HT-29 (cell line): ENCODE measurements at regions not wholly inside any gene's neighbourhood (a gene's known extent, or its start where the extent isn't known, plus 50 kb on each side); places are given as distances from the start of the nearest gene placed in this dataset.

Experiments used
- DNase-seq: peaks from one replicate; pipeline ENCODE4 v3.0.0-alpha.2; 2015; ENCODE audit warnings: low spot score

GRCh38 chr2:47265751-47266231 is 89.5 kb upstream of the CALM2 start:
- DNase-seq = no peak

DNA sequence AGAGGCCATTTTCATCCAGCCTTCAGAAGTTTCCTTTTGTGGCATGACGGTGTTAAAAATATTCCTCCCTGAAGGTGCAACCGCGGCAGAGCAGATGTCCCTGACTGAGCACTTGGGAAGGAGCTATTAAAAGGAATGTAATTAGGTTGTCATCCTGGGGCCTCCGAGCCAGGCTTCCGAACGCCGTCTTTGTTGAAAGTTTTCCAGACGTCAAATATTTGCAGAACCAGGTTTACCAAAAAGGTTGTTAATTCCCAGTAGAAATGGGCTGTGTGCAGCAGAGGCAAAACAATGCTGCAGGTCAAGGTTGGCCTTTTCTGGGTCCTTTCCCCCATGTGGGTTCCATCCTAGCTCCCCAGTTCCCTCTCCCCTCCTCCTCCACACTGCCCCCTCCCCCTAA is 88.8 kb upstream of the CALM2 start:
- no peak for DNase-seq

DNA sequence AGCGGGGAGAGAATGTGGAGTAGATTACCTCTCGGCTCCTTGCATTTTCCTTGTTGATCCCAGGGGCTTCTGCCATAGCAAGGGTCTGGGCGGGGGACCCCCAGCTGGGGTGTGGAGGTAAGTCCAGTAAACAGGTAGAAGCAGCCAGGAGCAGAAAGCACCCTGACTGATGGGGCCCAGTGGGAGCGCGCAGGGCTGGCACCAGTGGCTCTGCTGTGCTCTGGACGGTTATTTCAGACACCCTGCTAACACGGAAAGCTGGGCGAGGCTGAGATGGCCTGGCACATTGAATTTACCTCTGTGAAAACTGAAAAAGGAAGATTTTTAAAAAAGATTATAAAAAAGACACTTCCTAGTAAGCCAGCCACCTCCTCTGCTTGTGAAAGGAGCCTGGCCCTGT is 88.4 kb upstream of the CALM2 start:
- no peak for DNase-seq

DNA sequence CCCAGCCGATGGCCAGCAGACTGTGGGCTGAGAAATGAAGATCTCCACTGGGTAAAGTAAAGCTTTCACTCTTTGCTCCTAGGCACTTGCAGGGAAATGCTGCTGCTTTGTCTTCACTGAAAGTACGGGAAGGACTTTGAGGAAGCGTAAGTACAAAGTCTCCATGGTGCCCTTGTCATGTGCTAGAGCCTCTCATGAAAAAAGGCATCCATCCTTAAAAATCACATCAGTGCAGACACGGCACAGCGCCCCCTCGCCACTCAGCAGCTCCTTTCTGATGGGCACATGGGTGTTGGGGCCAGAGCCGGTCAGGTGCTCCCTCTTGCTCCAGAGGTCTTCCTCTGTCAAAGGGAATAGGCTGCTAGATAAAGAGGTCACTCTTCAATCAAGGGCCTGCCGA is 87.8 kb upstream of the CALM2 start:
- no peak for DNase-seq

DNA sequence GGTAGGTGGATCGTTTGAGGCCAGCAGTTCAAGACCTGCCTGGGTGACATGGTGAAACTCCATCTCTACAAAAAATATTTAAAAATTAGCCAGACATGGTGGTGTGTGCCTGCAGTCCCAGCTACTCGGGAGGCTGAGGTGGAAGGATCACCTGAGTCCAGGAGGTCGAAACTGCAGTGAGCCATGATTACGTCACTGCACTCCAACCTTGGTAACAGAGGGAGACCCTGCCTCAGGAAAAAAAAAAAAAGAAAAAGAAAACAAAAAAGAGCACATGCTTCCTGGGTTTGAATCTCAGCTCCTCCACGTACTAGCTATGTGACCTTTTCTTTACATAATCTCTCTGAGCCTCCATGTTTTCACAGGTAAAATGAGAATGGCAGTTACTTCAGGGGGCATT is 86.3 kb upstream of the CALM2 start:
- DNase-seq = no peak

DNA sequence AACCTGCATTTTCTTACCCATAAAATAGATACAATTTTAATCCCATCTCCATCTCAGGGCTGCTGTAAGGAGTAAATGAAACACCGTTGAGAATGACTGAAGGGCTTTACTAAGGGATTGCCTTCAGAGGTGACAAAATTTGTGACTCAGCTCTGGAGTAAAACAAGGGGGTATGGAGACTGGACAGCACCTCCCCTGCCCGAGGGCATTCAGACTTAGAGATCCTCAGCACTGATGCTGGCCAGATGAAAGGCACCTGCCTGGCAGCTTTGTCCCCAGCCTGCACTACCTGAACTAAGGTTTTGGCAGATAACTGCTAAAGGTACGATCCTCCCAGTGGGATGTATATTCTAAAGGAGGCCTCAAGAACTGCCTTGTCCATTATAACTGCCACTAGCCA is 84.7 kb upstream of the CALM2 start:
- no peak for DNase-seq

DNA sequence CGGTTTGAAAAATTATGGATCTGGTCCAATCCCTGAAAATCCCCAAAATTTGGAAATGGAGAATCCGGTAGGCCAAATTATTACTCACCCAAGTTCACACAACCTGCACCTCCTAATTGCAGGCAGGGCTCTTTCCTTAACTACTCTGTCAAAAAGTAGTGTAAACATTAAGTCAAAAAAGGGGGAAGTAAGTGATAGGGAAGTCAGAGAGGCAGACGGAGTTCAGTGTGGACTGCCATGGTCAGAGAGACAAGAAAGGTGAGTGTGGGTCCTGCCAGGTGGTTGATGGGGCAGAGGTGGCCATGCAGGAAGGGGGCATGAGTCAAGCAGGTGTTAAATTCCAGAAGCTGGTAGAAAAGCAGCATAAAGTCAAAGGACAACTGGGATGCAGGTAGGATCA is 83.5 kb upstream of the CALM2 start:
- no peak for DNase-seq

DNA sequence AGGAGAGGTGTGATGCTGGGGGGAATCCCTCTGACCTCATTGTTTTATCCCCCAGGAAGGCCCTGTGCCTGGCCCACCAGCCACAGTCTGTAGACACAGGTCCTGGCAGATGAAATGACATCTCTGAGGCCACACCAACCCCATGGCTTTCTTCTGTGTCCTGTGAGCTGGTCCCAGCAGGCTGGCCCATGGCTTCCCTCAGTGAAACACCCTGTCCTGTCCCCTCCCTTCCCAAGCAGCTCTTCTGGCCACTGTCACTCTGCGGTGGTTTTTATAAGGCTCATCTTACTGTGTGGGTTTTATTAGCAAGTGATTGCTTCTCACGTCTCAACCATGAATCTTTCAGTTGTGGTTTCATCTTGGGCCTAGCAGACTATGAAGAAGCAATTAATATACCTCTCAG is 81.6 kb upstream of the CALM2 start:
- no peak for DNase-seq

GRCh38 chr2:47256416-47257087 is 80.2 kb upstream of the CALM2 start:
- DNase-seq = no peak

DNA sequence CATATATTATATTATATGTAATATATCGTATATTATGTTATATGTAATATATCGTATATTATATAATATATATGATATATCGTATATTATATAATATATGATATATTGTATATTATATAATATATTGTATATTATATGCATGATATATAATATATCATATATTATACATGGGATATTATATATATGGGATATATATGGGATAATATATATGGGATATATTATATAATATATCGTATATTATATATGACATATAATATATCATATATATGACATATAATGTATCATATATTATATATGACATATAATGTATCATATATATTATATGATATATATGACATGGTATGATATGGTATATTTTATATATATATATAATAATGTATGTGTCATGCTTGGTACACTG is 79.5 kb upstream of the CALM2 start:
- DNase-seq = no peak

GRCh38 chr2:47254464-47254863 is 78.2 kb upstream of the CALM2 start:
- no peak for DNase-seq

DNA sequence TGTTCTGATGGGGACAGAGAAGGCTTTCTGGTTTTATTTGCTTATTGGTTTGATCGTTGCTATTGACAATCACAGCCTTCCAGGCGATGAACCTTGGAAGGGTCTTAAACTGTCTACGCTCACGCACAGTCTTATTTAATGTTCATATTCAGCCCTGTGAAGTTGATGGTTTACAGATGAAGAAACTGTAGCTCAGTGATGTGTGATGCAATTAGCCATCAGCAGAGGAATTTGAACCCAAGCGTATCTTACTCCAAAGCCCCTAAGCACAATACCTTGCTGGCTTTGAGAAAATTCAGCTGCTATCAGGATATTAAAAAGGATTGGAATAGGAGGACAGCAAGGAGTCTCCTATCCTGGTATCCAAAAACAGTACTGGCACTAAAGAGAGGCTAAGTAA is 77.1 kb upstream of the CALM2 start:
- DNase-seq = no peak

GRCh38 chr2:47251404-47251675 is 75.0 kb upstream of the CALM2 start:
- no peak for DNase-seq

- peak; percentile 90 for DNase-seq
Observed at GRCh38 chr2:47250586-47251403, 74.5 kb upstream of the CALM2 start.

DNA sequence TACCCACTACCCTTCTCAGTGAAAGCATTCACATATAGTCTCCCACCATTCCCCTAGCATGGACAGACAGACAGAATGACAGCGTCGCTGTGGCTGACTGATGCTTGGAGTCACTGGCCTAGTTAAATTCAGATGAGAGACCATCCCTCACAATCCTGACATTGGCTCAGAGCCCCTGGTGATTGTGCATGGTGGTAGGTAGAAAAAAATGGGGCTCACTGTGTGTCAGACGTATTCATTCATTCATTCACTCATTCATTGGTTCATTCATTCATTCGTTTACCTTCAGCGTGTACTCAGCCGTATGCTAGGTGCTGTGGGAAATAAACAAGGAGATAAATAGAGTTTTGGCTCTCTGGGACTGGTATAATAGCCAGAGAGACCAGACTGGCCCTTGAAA is 73.6 kb upstream of the CALM2 start:
- no peak for DNase-seq

DNA sequence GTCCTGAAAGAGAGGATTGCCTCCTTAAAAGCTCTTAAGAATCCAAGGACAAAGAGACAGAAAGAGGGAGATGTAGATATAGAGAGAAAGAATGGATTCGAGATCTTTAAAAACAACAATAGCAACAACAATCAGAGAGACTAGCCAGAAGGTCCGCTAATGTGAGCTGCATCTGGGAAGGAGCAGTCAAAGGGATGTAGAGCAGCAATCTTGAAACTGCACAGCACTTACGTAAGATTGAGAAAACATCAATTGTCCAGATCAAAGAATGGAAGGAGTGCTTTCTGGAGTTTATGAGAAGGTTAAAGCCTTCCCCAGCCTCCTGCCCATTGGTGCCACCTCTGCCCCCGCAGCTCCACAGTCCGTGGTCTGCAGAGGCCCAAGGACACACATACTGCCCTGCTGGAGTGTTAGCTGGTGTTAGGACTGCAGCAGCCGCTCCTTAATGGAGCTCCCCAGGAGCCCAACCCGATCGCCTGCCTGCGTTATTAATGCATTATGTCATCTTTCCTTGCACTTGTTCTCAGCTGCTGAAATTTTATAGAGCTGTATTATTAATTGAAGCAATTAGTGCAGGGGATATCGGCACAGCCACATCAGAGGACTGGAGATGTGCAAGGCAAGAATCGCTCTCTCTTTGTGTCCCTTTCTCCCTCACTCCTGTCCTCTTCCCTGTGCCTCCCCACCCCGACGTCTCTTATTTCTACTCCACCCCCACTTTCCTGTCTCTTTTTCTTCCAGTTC is 73.0 kb upstream of the CALM2 start:
- peak; percentile 37 for DNase-seq

DNA sequence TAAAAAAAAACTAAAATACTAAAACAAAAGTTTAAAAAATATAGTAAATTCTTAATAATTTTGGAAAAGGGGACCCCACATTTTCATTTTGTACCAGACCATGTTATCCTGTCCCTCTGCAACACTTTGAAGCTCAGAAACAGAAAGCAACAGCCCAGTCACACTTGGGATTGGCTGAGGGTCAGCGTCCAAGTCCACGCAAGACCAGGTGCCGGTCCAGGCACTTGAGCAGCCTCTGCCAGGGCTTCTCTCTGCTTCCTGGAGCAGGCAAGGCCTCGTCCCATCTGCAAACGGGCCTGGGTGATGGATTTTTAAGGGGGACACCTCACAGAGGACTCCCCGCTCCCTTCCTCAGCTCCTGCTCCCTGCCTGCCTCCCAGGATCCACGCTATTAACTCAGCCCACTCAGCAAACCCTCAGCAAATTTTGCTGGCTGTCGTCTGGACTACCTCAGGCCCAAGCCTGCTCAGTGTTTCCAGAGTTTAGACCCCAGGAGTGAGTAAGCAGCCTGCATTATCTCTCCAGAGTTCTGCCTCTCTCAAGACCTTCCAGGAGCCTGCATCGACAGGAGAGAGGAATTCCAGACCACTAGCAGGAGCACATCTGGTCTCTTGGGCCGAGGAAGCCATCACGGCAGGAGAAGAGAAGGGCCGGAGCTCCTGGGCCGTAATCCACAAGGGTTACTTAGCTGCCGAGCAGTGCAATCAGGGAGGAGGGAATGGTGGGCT is 67.4 kb upstream of the CALM2 start:
- DNase-seq = no peak

- DNase-seq = no peak
Observed at GRCh38 chr2:47241715-47242114, 65.4 kb upstream of the CALM2 start.

GRCh38 chr2:47239119-47239969 is 63.0 kb upstream of the CALM2 start:
- no peak for DNase-seq

GRCh38 chr2:47238638-47239037 is 62.3 kb upstream of the CALM2 start:
- no peak for DNase-seq
